ENCODE measurements at regions not wholly inside any gene's neighbourhood (a gene's known extent, or its start where the extent isn't known, plus 50 kb on each side); places are given as distances from the start of the nearest gene placed in this dataset.

GRCh38 chr16:86683441-86684194 lies 105.3 kb downstream of the FOXL1 start:
- DNase-seq (ENCODE audit: low spot score): no peak

GRCh38 chr16:86685076-86685475 lies 106.7 kb downstream of the FOXL1 start:
- no peak for DNase-seq (ENCODE audit: low spot score)

- DNase-seq (ENCODE audit: low spot score): no peak
These were observed 112.6 kb downstream of the FOXL1 start for GRCh38 chr16:86690970-86691369.

GRCh38 chr16:86692426-86692825 lies 114.1 kb downstream of the FOXL1 start:
- no peak for DNase-seq (ENCODE audit: low spot score)

- DNase-seq (ENCODE audit: low spot score): no peak
These were observed 114.7 kb downstream of the FOXL1 start for GRCh38 chr16:86693033-86693432.

- DNase-seq (ENCODE audit: low spot score): no peak
These were observed 119.4 kb downstream of the FOXL1 start for GRCh38 chr16:86697715-86698114.

- DNase-seq (ENCODE audit: low spot score): no peak
These were observed 121.9 kb downstream of the FOXL1 start for GRCh38 chr16:86700046-86700945.

- no peak for DNase-seq (ENCODE audit: low spot score)
These were observed 123.1 kb downstream of the FOXL1 start for GRCh38 chr16:86701286-86701975.

- no peak for DNase-seq (ENCODE audit: low spot score)
These were observed 124.7 kb downstream of the FOXL1 start for GRCh38 chr16:86702824-86703588.

GRCh38 chr16:86704516-86704915 lies 126.2 kb downstream of the FOXL1 start:
- DNase-seq (ENCODE audit: low spot score): no peak

- DNase-seq (ENCODE audit: low spot score): no peak
These were observed 128.4 kb downstream of the FOXL1 start for GRCh38 chr16:86706726-86707125.

GRCh38 chr16:86707171-86707570 lies 128.8 kb downstream of the FOXL1 start:
- DNase-seq (ENCODE audit: low spot score): no peak

- no peak for DNase-seq (ENCODE audit: low spot score)
These were observed 129.2 kb downstream of the FOXL1 start for GRCh38 chr16:86707581-86707980.

- DNase-seq (ENCODE audit: low spot score): no peak
These were observed 130.1 kb downstream of the FOXL1 start for GRCh38 chr16:86708431-86708830.

GRCh38 chr16:86709103-86709502 lies 130.8 kb downstream of the FOXL1 start:
- DNase-seq (ENCODE audit: low spot score): no peak

- no peak for DNase-seq (ENCODE audit: low spot score)
These were observed 131.7 kb downstream of the FOXL1 start for GRCh38 chr16:86709902-86710601.

GRCh38 chr16:86710602-86710950 lies 132.2 kb downstream of the FOXL1 start:
- DNase-seq (ENCODE audit: low spot score): no peak

- no peak for DNase-seq (ENCODE audit: low spot score)
These were observed 134.0 kb downstream of the FOXL1 start for GRCh38 chr16:86712158-86713009.

GRCh38 chr16:86713021-86713631 lies 134.8 kb downstream of the FOXL1 start:
- no peak for DNase-seq (ENCODE audit: low spot score)

GRCh38 chr16:86714166-86714565 lies 135.8 kb downstream of the FOXL1 start:
- peak; percentile 17 for DNase-seq (ENCODE audit: low spot score)
